Erythroblast (primary cell): ENCODE measurements at regions not wholly inside any gene's neighbourhood (a gene's known extent, or its start where the extent isn't known, plus 50 kb on each side); places are given as distances from the start of the nearest gene placed in this dataset.

Experiments used
- GATA1 ChIP-seq: IDR thresholded peaks from 2 replicates; pipeline ENCODE4 v1.6.1; 2011; ENCODE audit warnings: low read depth, mild to moderate bottlenecking, control low read depth, low read length, moderate library complexity
- POLR2A ChIP-seq: IDR thresholded peaks from 2 replicates; pipeline ENCODE4 v1.6.1; 2011; ENCODE audit warnings: mild to moderate bottlenecking, low read length

DNA sequence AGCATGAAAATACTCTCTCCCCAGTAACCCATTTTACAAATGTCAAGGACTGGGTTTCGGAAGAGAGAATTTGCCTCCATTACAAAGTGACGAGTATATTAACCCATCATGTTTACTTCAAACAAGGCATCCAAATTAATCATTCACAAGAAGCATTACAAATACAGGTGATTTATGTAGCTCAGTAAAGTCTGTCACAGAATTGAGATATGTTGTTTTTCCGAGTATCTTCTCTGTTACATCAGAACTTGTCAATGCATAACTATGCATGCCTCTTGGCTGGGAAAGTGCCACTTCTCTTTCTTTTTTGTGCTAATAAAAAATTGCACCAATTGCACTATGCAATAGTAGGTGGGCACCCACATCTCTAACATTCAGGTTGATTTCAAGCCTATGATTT is 158.2 kb downstream of the AREG start:
- no peak for TF ChIP-seq POLR2A
- TF ChIP-seq GATA1 = no peak
